Thymus (tissue), 11 donors: ENCODE measurements at regions not wholly inside any gene's neighbourhood (a gene's known extent, or its start where the extent isn't known, plus 50 kb on each side); places are given as distances from the start of the nearest gene placed in this dataset.

ENCODE experiments used
- DNase-seq, 9 donors: peaks; one replicate each; pipeline ENCODE4 v3.0.0-alpha.2; 2013; ENCODE audit warnings: low spot score in 9 of 9, low read depth in 6 of 9, missing footprints in 1 of 9
- H3K27ac ChIP-seq, 2 donors: one replicate each; pipeline ENCODE4 v1.5.1; 2013; ENCODE audit warnings: control low read depth in 1 of 2, low read depth in 1 of 2, low read length in 1 of 2, mild to moderate bottlenecking in 1 of 2, moderate library complexity in 1 of 2
- H3K27me3 ChIP-seq, 2 donors: one replicate each; pipeline ENCODE4 v1.5.1; 2013; ENCODE audit warnings: low read length in 1 of 2; ENCODE audit not compliant: control insufficient read depth in 2 of 2, insufficient read depth in 1 of 2
- H3K36me3 ChIP-seq, 2 donors: one replicate each; pipeline ENCODE4 v1.5.1; 2013; ENCODE audit warnings: low read length in 1 of 2, mild to moderate bottlenecking in 1 of 2, moderate library complexity in 1 of 2; ENCODE audit not compliant: control insufficient read depth in 2 of 2, insufficient read depth in 2 of 2
- H3K4me1 ChIP-seq, 2 donors: one replicate each; pipeline ENCODE4 v1.5.1; 2013; ENCODE audit warnings: low read length in 2 of 2; ENCODE audit not compliant: control insufficient read depth in 2 of 2, insufficient read depth in 2 of 2
- H3K4me3 ChIP-seq, 2 donors: one replicate each; pipeline ENCODE4 v1.5.1; 2013; ENCODE audit warnings: low read length in 2 of 2, control low read depth in 1 of 2, mild to moderate bottlenecking in 1 of 2
- H3K9me3 ChIP-seq, 2 donors: one replicate each; pipeline ENCODE4 v1.5.1; 2013; ENCODE audit warnings: low read length in 1 of 2, mild to moderate bottlenecking in 1 of 2; ENCODE audit not compliant: control insufficient read depth in 2 of 2, insufficient read depth in 1 of 2
- WGBS: extraction: QIAGEN DNeasy Blood & Tissue Kit; methylation state at CpG from one replicate; pipeline ENCODE4 v1.1.7; 2013; 5-methylcytosine and 5-hydroxymethylcytosine counted together
- donor health status: healthy.

- Histone ChIP-seq H3K27ac (no peak overlapping the region), H3K9me3 (no peaks in the 10 kb centered on the region), H3K4me3 (no peak overlapping the region), H3K36me3 (no peaks in the 10 kb centered on the region), H3K4me1 (no peaks in the 10 kb centered on the region), H3K27me3 (no peaks in the 10 kb centered on the region)
- 81% methylated on average over 10 of the region's 10 CpGs for WGBS
- no peak for DNase-seq
These were observed 135.3 kb upstream of the SH3BP4 start for GRCh38 chr2:234816491-234816890.

GRCh38 chr2:234816056-234816455 lies 135.8 kb upstream of the SH3BP4 start:
- DNase-seq, result no peak
- 92% methylated on average over 4 of the region's 4 CpGs for WGBS
- Histone ChIP-seq H3K9me3 (no peaks in the 10 kb centered on the region), H3K4me1 (no peaks in the 10 kb centered on the region), H3K27me3 (no peaks in the 10 kb centered on the region), H3K27ac (no peak overlapping the region), H3K36me3 (no peaks in the 10 kb centered on the region), H3K4me3 (no peak overlapping the region)

- no peaks in the 10 kb centered on the region for H3K36me3 ChIP-seq
- DNase-seq, result no peak
- H3K4me3 ChIP-seq, result no peak overlapping the region
- no peaks in the 10 kb centered on the region for H3K4me1 ChIP-seq
- no peaks in the 10 kb centered on the region for H3K27me3 ChIP-seq
- WGBS, result 83% methylated on average over 5 of the region's 5 CpGs
- no peaks in the 10 kb centered on the region for H3K9me3 ChIP-seq
- no peak overlapping the region for H3K27ac ChIP-seq
These were observed 137.4 kb upstream of the SH3BP4 start for GRCh38 chr2:234814374-234814773.

- DNase-seq, result no peak
- H3K27me3 ChIP-seq, result no peaks in the 10 kb centered on the region
- no peaks in the 10 kb centered on the region for H3K4me1 ChIP-seq
- H3K27ac ChIP-seq, result no peak overlapping the region
- H3K4me3 ChIP-seq, result no peak overlapping the region
- WGBS, result 95% methylated on average over 2 of the region's 2 CpGs
- H3K9me3 ChIP-seq, result no peaks in the 10 kb centered on the region
- no peaks in the 10 kb centered on the region for H3K36me3 ChIP-seq
These were observed 139.0 kb upstream of the SH3BP4 start for GRCh38 chr2:234812851-234813250.

- no peaks in the 10 kb centered on the region for H3K4me1 ChIP-seq
- H3K27ac ChIP-seq, result no peak overlapping the region
- no peaks in the 10 kb centered on the region for H3K27me3 ChIP-seq
- WGBS, result 64% methylated on average over 2 of the region's 2 CpGs
- no peaks in the 10 kb centered on the region for H3K36me3 ChIP-seq
- no peak overlapping the region for H3K4me3 ChIP-seq
- no peaks in the 10 kb centered on the region for H3K9me3 ChIP-seq
- DNase-seq, result no peak
These were observed 142.9 kb upstream of the SH3BP4 start for GRCh38 chr2:234808907-234809306.

- Histone ChIP-seq H3K4me1 (no peaks in the 10 kb centered on the region), H3K9me3 (no peaks in the 10 kb centered on the region), H3K36me3 (no peaks in the 10 kb centered on the region), H3K27ac (no peak overlapping the region), H3K4me3 (no peak overlapping the region), H3K27me3 (no peaks in the 10 kb centered on the region)
- no peak for DNase-seq
- 98% methylated on average over 1 of the region's 1 CpG for WGBS
These were observed 145.0 kb upstream of the SH3BP4 start for GRCh38 chr2:234806818-234807217.

- Histone ChIP-seq H3K9me3 (no peaks in the 10 kb centered on the region), H3K27me3 (no peaks in the 10 kb centered on the region), H3K4me1 (no peaks in the 10 kb centered on the region), H3K36me3 (no peaks in the 10 kb centered on the region), H3K4me3 (no peak overlapping the region), H3K27ac (no peak overlapping the region)
- DNase-seq, result no peak
- 96% methylated on average over 1 of the region's 1 CpG for WGBS
These were observed 146.0 kb upstream of the SH3BP4 start for GRCh38 chr2:234805836-234806235.

GRCh38 chr2:234804704-234805103 lies 147.1 kb upstream of the SH3BP4 start:
- no peaks in the 10 kb centered on the region for H3K27me3 ChIP-seq
- H3K27ac ChIP-seq, result no peak overlapping the region
- no peak overlapping the region for H3K4me3 ChIP-seq
- no peaks in the 10 kb centered on the region for H3K4me1 ChIP-seq
- no peaks in the 10 kb centered on the region for H3K9me3 ChIP-seq
- WGBS, result 94% methylated on average over 1 of the region's 1 CpG
- no peaks in the 10 kb centered on the region for H3K36me3 ChIP-seq
- DNase-seq, result no peak

GRCh38 chr2:234802845-234803171 lies 149.0 kb upstream of the SH3BP4 start:
- no peaks in the 10 kb centered on the region for H3K36me3 ChIP-seq
- WGBS, result 98% methylated on average over 1 of the region's 1 CpG
- H3K9me3 ChIP-seq, result no peaks in the 10 kb centered on the region
- no peak for DNase-seq
- H3K4me3 ChIP-seq, result no peak overlapping the region
- no peak overlapping the region for H3K27ac ChIP-seq
- H3K27me3 ChIP-seq, result no peaks in the 10 kb centered on the region
- no peaks in the 10 kb centered on the region for H3K4me1 ChIP-seq
